ENCODE measurements at regions not wholly inside any gene's neighbourhood (a gene's known extent, or its start where the extent isn't known, plus 50 kb on each side); places are given as distances from the start of the nearest gene placed in this dataset.

- Histone ChIP-seq H3K36me3 (ENCODE audit: control insufficient read depth, low read length) (no peaks in the 10 kb centered on the region), H3K9me3 (ENCODE audit: control insufficient read depth, insufficient read depth, low read length) (no peaks in the 10 kb centered on the region), H3K9me2 (replicated peaks; ENCODE audit: control insufficient read depth, low read length) (no peaks in the 10 kb centered on the region), H3K4me2 (ENCODE audit: low read length) (no peak overlapping the region), H3K4me1 (ENCODE audit: control insufficient read depth, low read length) (no peaks in the 10 kb centered on the region), H3K79me2 (ENCODE audit: control insufficient read depth, low read length) (no peaks in the 10 kb centered on the region), H4K20me1 (ENCODE audit: control insufficient read depth, insufficient read depth, low read depth, low read length) (no peaks in the 10 kb centered on the region), H3K27ac (ENCODE audit: low read depth, low read length) (no peak overlapping the region), H3K4me3 (ENCODE audit: low read length) (no peak overlapping the region), H3K27me3 (ENCODE audit: control insufficient read depth, low read length) (no peaks in the 10 kb centered on the region), H3F3A (ENCODE audit: control insufficient read depth, insufficient read depth) (no peaks in the 10 kb centered on the region)
- TF ChIP-seq EZH2phosphoT487 (IDR thresholded peaks at IDR 0.05; ENCODE audit: borderline replicate concordance, low read length) (no peak), CTCF (IDR thresholded peaks at IDR 0.05; ENCODE audit: low read depth, low read length, poor library complexity, severe bottlenecking) (no peak)
Measured at GRCh38 chr20:22354647-22355046, 229.7 kb downstream of the FOXA2 start.

GRCh38 chr20:22353586-22353985, 230.8 kb downstream of the FOXA2 start:
- H3K27me3 ChIP-seq (ENCODE audit: control insufficient read depth, low read length) = no peaks in the 10 kb centered on the region
- H3K4me2 ChIP-seq (ENCODE audit: low read length) = no peak overlapping the region
- no peak overlapping the region for H3K27ac ChIP-seq (ENCODE audit: low read depth, low read length)
- no peaks in the 10 kb centered on the region for H4K20me1 ChIP-seq (ENCODE audit: control insufficient read depth, insufficient read depth, low read depth, low read length)
- no peaks in the 10 kb centered on the region for H3K4me1 ChIP-seq (ENCODE audit: control insufficient read depth, low read length)
- H3K36me3 ChIP-seq (ENCODE audit: control insufficient read depth, low read length) = no peaks in the 10 kb centered on the region
- H3K4me3 ChIP-seq (ENCODE audit: low read length) = no peak overlapping the region
- no peaks in the 10 kb centered on the region for H3K9me2 ChIP-seq (replicated peaks; ENCODE audit: control insufficient read depth, low read length)
- H3F3A ChIP-seq (ENCODE audit: control insufficient read depth, insufficient read depth) = no peaks in the 10 kb centered on the region
- TF ChIP-seq CTCF (IDR thresholded peaks at IDR 0.05; ENCODE audit: low read depth, low read length, poor library complexity, severe bottlenecking) (no peak), EZH2phosphoT487 (IDR thresholded peaks at IDR 0.05; ENCODE audit: borderline replicate concordance, low read length) (no peak)
- no peaks in the 10 kb centered on the region for H3K79me2 ChIP-seq (ENCODE audit: control insufficient read depth, low read length)
- H3K9me3 ChIP-seq (ENCODE audit: control insufficient read depth, insufficient read depth, low read length) = no peaks in the 10 kb centered on the region

GRCh38 chr20:22352019-22352418, 232.4 kb downstream of the FOXA2 start:
- Histone ChIP-seq H3K4me1 (ENCODE audit: control insufficient read depth, low read length) (no peaks in the 10 kb centered on the region), H3K79me2 (ENCODE audit: control insufficient read depth, low read length) (no peaks in the 10 kb centered on the region), H3F3A (ENCODE audit: control insufficient read depth, insufficient read depth) (no peaks in the 10 kb centered on the region), H3K36me3 (ENCODE audit: control insufficient read depth, low read length) (no peaks in the 10 kb centered on the region), H3K4me3 (ENCODE audit: low read length) (no peak overlapping the region), H3K27me3 (ENCODE audit: control insufficient read depth, low read length) (no peaks in the 10 kb centered on the region), H3K9me3 (ENCODE audit: control insufficient read depth, insufficient read depth, low read length) (no peaks in the 10 kb centered on the region), H4K20me1 (ENCODE audit: control insufficient read depth, insufficient read depth, low read depth, low read length) (no peaks in the 10 kb centered on the region), H3K4me2 (ENCODE audit: low read length) (no peak overlapping the region), H3K27ac (ENCODE audit: low read depth, low read length) (no peak overlapping the region), H3K9me2 (replicated peaks; ENCODE audit: control insufficient read depth, low read length) (no peaks in the 10 kb centered on the region)
- no peak for TF ChIP-seq EZH2phosphoT487 (IDR thresholded peaks at IDR 0.05; ENCODE audit: borderline replicate concordance, low read length)
- no peak for TF ChIP-seq CTCF (IDR thresholded peaks at IDR 0.05; ENCODE audit: low read depth, low read length, poor library complexity, severe bottlenecking)

GRCh38 chr20:22350624-22351023, 233.7 kb downstream of the FOXA2 start:
- H3F3A ChIP-seq (ENCODE audit: control insufficient read depth, insufficient read depth) = no peaks in the 10 kb centered on the region
- no peaks in the 10 kb centered on the region for H3K9me3 ChIP-seq (ENCODE audit: control insufficient read depth, insufficient read depth, low read length)
- H4K20me1 ChIP-seq (ENCODE audit: control insufficient read depth, insufficient read depth, low read depth, low read length) = no peaks in the 10 kb centered on the region
- H3K4me1 ChIP-seq (ENCODE audit: control insufficient read depth, low read length) = no peaks in the 10 kb centered on the region
- no peak overlapping the region for H3K4me2 ChIP-seq (ENCODE audit: low read length)
- H3K9me2 ChIP-seq (replicated peaks; ENCODE audit: control insufficient read depth, low read length) = no peaks in the 10 kb centered on the region
- no peak overlapping the region for H3K4me3 ChIP-seq (ENCODE audit: low read length)
- H3K27ac ChIP-seq (ENCODE audit: low read depth, low read length) = no peak overlapping the region
- H3K27me3 ChIP-seq (ENCODE audit: control insufficient read depth, low read length) = no peaks in the 10 kb centered on the region
- no peaks in the 10 kb centered on the region for H3K36me3 ChIP-seq (ENCODE audit: control insufficient read depth, low read length)
- TF ChIP-seq EZH2phosphoT487 (IDR thresholded peaks at IDR 0.05; ENCODE audit: borderline replicate concordance, low read length) = no peak
- TF ChIP-seq CTCF (IDR thresholded peaks at IDR 0.05; ENCODE audit: low read depth, low read length, poor library complexity, severe bottlenecking) = no peak
- no peaks in the 10 kb centered on the region for H3K79me2 ChIP-seq (ENCODE audit: control insufficient read depth, low read length)

All from DOHH2 (cell line).